ENCODE measurements at regions not wholly inside any gene's neighbourhood (a gene's known extent, or its start where the extent isn't known, plus 50 kb on each side); places are given as distances from the start of the nearest gene placed in this dataset.

GRCh38 chr6:144947398-144947976 is 662.4 kb downstream of the UTRN start:
- no peak for TF ChIP-seq CTCF (IDR thresholded peaks at IDR 0.05; ENCODE audit: low read depth, low read length, missing input control)
- TF ChIP-seq YY1 (IDR thresholded peaks at IDR 0.05) = no peak
- no peak for TF ChIP-seq RAD21 (IDR thresholded peaks at IDR 0.05)
- no peak for TF ChIP-seq GABPA (IDR thresholded peaks at IDR 0.05 in 1 of 2, conservative IDR thresholded peaks at IDR 0.05 in 1 of 2)
- no peak for TF ChIP-seq EGR1 (IDR thresholded peaks at IDR 0.05; ENCODE audit: low read depth in 2 of 2)
- TF ChIP-seq TAF1 (conservative IDR thresholded peaks at IDR 0.05) = no peak
- no peak for TF ChIP-seq REST (IDR thresholded peaks at IDR 0.05)

Data from liver (tissue), 3 donors.